Medulla oblongata (tissue), 1 donor: ENCODE measurements at regions not wholly inside any gene's neighbourhood (a gene's known extent, or its start where the extent isn't known, plus 50 kb on each side); places are given as distances from the start of the nearest gene placed in this dataset.

Source experiments
- DNase-seq: peaks from one replicate; pipeline ENCODE4 v3.0.0-alpha.2; 2015; ENCODE audit errors: extremely low spot score

GRCh38 chr10:114770009-114770408 is 51.6 kb upstream of the FHIP2A start:
- no peak for DNase-seq

GRCh38 chr10:114771157-114771556 is 50.4 kb upstream of the FHIP2A start:
- no peak for DNase-seq

- no peak for DNase-seq
Measured at GRCh38 chr10:114771749-114772148, 49.8 kb upstream of the FHIP2A start.
